ENCODE measurements at regions not wholly inside any gene's neighbourhood (a gene's known extent, or its start where the extent isn't known, plus 50 kb on each side); places are given as distances from the start of the nearest gene placed in this dataset.

- no peaks in the 10 kb centered on the region for H3F3A ChIP-seq (ENCODE audit: low read length, unreplicated experiment)
- no peaks in the 10 kb centered on the region for H3K9me2 ChIP-seq (replicated peaks; ENCODE audit: low read length)
- no peak overlapping the region for H3K4me3 ChIP-seq (ENCODE audit: low read length)
- ATAC-seq, result no peak
- BruUV-seq (replicated peaks), result no TSS peak
- H3K9me3 ChIP-seq (ENCODE audit: low read length), result no peaks in the 10 kb centered on the region
- ChIA-PET CTCF (interaction anchor here (0.6 kb wide), 1 partner anchor 26 kb away, joined by 4 read pairs; no protein-coding TSS in a partner anchor), POLR2A (ENCODE audit: unreplicated experiment) (no interaction called here)
- H3K27me3 ChIP-seq (ENCODE audit: low read length), result no peaks in the 10 kb centered on the region
- H3K4me2 ChIP-seq (ENCODE audit: low read length), result no peak overlapping the region
- no peak overlapping the region for H3K27ac ChIP-seq (ENCODE audit: low read length)
- H2AFZ ChIP-seq (ENCODE audit: low read length), result no peak overlapping the region
- H3K4me1 ChIP-seq (ENCODE audit: insufficient read depth, low read length), result no peaks in the 10 kb centered on the region
- no peak overlapping the region for H3K9ac ChIP-seq (ENCODE audit: low read length)
- DNase-seq, result no peak
- TF ChIP-seq EZH2 (IDR thresholded peaks at IDR 0.05; ENCODE audit: low read length, unreplicated experiment) (no peak), EZH2phosphoT487 (IDR thresholded peaks at IDR 0.05; ENCODE audit: borderline replicate concordance, low read length) (no peak)
- TF ChIP-seq, protein P1, sequence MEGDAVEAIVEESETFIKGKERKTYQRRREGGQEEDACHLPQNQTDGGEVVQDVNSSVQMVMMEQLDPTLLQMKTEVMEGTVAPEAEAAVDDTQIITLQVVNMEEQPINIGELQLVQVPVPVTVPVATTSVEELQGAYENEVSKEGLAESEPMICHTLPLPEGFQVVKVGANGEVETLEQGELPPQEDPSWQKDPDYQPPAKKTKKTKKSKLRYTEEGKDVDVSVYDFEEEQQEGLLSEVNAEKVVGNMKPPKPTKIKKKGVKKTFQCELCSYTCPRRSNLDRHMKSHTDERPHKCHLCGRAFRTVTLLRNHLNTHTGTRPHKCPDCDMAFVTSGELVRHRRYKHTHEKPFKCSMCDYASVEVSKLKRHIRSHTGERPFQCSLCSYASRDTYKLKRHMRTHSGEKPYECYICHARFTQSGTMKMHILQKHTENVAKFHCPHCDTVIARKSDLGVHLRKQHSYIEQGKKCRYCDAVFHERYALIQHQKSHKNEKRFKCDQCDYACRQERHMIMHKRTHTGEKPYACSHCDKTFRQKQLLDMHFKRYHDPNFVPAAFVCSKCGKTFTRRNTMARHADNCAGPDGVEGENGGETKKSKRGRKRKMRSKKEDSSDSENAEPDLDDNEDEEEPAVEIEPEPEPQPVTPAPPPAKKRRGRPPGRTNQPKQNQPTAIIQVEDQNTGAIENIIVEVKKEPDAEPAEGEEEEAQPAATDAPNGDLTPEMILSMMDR (conservative IDR thresholded peaks at IDR 0.05; ENCODE audit: low read depth, low read length), result no peak
- H4K20me1 ChIP-seq (ENCODE audit: low read length), result no peaks in the 10 kb centered on the region
- no peaks in the 10 kb centered on the region for H3K36me3 ChIP-seq (ENCODE audit: low read depth, low read length)
- intact Hi-C loops (cut with micrococcal nuclease), result no loop called here
- no peaks in the 10 kb centered on the region for H3K79me2 ChIP-seq (ENCODE audit: low read length)
Measured at GRCh38 chr4:12943069-12943468, 541.1 kb downstream of the RAB28 start.

- no peak overlapping the region for H2AFZ ChIP-seq (ENCODE audit: low read length)
- no peak for TF ChIP-seq EZH2phosphoT487 (IDR thresholded peaks at IDR 0.05; ENCODE audit: borderline replicate concordance, low read length)
- TF ChIP-seq, protein P1 (conservative IDR thresholded peaks at IDR 0.05; ENCODE audit: low read depth, low read length), result no peak
- TF ChIP-seq EZH2 (IDR thresholded peaks at IDR 0.05; ENCODE audit: low read length, unreplicated experiment), result no peak
- H3K79me2 ChIP-seq (ENCODE audit: low read length), result no peaks in the 10 kb centered on the region
- DNase-seq (no peak), ATAC-seq (no peak)
- no peaks in the 10 kb centered on the region for H4K20me1 ChIP-seq (ENCODE audit: low read length)
- no peak overlapping the region for H3K4me2 ChIP-seq (ENCODE audit: low read length)
- no peaks in the 10 kb centered on the region for H3F3A ChIP-seq (ENCODE audit: low read length, unreplicated experiment)
- BruUV-seq (replicated peaks), result no TSS peak
- H3K4me3 ChIP-seq (ENCODE audit: low read length), result no peak overlapping the region
- intact Hi-C loops (cut with micrococcal nuclease), result no loop called here
- no peaks in the 10 kb centered on the region for H3K4me1 ChIP-seq (ENCODE audit: insufficient read depth, low read length)
- H3K27ac ChIP-seq (ENCODE audit: low read length), result no peak overlapping the region
- no peak overlapping the region for H3K9ac ChIP-seq (ENCODE audit: low read length)
- no peaks in the 10 kb centered on the region for H3K9me2 ChIP-seq (replicated peaks; ENCODE audit: low read length)
- CTCF ChIA-PET, result no interaction called here
- no peaks in the 10 kb centered on the region for H3K36me3 ChIP-seq (ENCODE audit: low read depth, low read length)
- POLR2A ChIA-PET (ENCODE audit: unreplicated experiment), result no interaction called here
- H3K9me3 ChIP-seq (ENCODE audit: low read length), result no peaks in the 10 kb centered on the region
- no peaks in the 10 kb centered on the region for H3K27me3 ChIP-seq (ENCODE audit: low read length)
Measured at GRCh38 chr4:12933760-12934221, 550.3 kb downstream of the RAB28 start.

- intact Hi-C loops (cut with micrococcal nuclease), result no loop called here
- no peak for TF ChIP-seq EZH2phosphoT487 (IDR thresholded peaks at IDR 0.05; ENCODE audit: borderline replicate concordance, low read length)
- TF ChIP-seq, protein P1 (conservative IDR thresholded peaks at IDR 0.05; ENCODE audit: low read depth, low read length), result no peak
- no peak for TF ChIP-seq EZH2 (IDR thresholded peaks at IDR 0.05; ENCODE audit: low read length, unreplicated experiment)
- H3K4me2 ChIP-seq (ENCODE audit: low read length), result no peak overlapping the region
- ChIA-PET POLR2A (ENCODE audit: unreplicated experiment) (no interaction called here), CTCF (no interaction called here)
- no peak overlapping the region for H3K27ac ChIP-seq (ENCODE audit: low read length)
- H3F3A ChIP-seq (ENCODE audit: low read length, unreplicated experiment), result no peaks in the 10 kb centered on the region
- H3K4me3 ChIP-seq (ENCODE audit: low read length), result no peak overlapping the region
- H3K9me2 ChIP-seq (replicated peaks; ENCODE audit: low read length), result no peaks in the 10 kb centered on the region
- H3K27me3 ChIP-seq (ENCODE audit: low read length), result no peaks in the 10 kb centered on the region
- no peaks in the 10 kb centered on the region for H3K4me1 ChIP-seq (ENCODE audit: insufficient read depth, low read length)
- BruUV-seq (replicated peaks), result no TSS peak
- ATAC-seq (no peak), DNase-seq (no peak)
- no peaks in the 10 kb centered on the region for H3K9me3 ChIP-seq (ENCODE audit: low read length)
- no peaks in the 10 kb centered on the region for H4K20me1 ChIP-seq (ENCODE audit: low read length)
- no peak overlapping the region for H2AFZ ChIP-seq (ENCODE audit: low read length)
- H3K9ac ChIP-seq (ENCODE audit: low read length), result no peak overlapping the region
- H3K79me2 ChIP-seq (ENCODE audit: low read length), result no peaks in the 10 kb centered on the region
- no peaks in the 10 kb centered on the region for H3K36me3 ChIP-seq (ENCODE audit: low read depth, low read length)
Measured at GRCh38 chr4:12932203-12932788, 551.8 kb downstream of the RAB28 start.

All from PC-3 (cell line).